Activated CD8-positive, alpha-beta memory T cell treated with anti-CD3 and anti-CD28 coated beads for 1 hour (primary cell): ENCODE measurements at regions not wholly inside any gene's neighbourhood (a gene's known extent, or its start where the extent isn't known, plus 50 kb on each side); places are given as distances from the start of the nearest gene placed in this dataset.

Experiments
- DNase-seq, 2 donors: peaks; one replicate each; pipeline ENCODE4 v3.0.0-alpha.2; 2020; ENCODE audit warnings: low read depth in 1 of 2; ENCODE audit errors: extremely low read depth in 1 of 2

DNA sequence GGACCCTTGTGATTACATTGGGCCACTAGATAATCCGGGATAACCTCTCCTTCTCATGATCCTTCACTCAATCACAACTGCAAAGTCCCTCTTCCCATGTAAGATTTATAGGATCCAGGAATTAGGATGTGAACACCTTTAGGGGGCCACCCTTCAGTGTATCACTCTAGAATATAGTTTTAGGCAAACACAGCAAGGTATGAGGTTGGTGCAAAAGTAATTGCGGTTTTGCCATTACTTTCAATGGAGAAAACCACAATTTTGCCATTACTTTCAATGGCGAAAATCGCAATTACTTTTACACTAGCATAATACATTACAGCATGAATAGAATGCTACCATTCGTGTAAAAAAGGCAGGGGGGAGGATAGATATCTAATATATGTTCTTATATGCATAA is 104.0 kb downstream of the BAMBI start:
- no peak for DNase-seq

GRCh38 chr10:28783087-28783486 is 105.8 kb downstream of the BAMBI start:
- DNase-seq, result no peak

- no peak for DNase-seq
These were observed 107.7 kb downstream of the BAMBI start for GRCh38 chr10:28785018-28785417.

DNA sequence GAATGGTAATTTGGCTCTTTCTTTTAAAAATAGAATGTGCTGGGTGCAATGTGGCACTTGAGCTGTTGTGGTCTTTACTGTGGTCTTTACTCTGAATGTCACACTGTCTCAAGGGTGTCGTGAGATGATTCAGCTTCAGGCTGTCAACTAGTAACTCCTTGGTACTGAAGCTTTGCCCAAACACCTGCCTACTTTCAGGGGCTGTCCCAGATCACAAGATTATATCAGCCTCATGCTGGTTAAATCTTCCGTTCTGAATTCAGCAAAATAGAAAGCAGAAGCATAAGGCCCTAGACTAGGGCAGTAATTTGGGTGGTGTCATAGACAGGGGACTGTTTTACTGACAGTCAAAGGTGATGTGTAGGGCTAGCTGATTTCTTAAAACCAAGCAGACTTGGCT is 110.9 kb downstream of the BAMBI start:
- DNase-seq, result no peak

- DNase-seq, result no peak
These were observed 111.4 kb downstream of the BAMBI start for GRCh38 chr10:28788762-28789161.

- DNase-seq, result no peak
These were observed 112.8 kb downstream of the BAMBI start for GRCh38 chr10:28790146-28790545.

DNA sequence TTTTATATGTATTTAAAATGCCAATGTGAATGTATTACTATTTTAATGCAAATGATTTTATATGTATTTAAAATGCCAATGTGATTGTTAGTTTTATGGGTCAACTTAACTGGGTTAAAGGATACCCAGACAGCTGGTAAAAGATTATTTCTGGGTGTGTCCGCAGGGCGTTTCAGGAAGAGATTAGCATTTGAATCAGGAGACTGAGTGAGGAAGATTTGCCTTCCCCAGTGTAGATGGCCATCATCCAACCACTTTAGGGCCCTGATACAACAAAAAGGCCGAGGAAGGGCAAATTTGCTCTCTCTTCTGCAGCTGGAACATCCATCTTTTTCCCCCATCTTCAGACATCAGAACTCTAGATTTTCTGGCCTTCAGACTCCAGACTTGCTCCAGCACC is 116.2 kb downstream of the BAMBI start:
- DNase-seq, result no peak

- DNase-seq, result no peak
These were observed 117.7 kb downstream of the BAMBI start for GRCh38 chr10:28794986-28795385.

- no peak for DNase-seq
These were observed 119.5 kb downstream of the BAMBI start for GRCh38 chr10:28796606-28797512.

DNA sequence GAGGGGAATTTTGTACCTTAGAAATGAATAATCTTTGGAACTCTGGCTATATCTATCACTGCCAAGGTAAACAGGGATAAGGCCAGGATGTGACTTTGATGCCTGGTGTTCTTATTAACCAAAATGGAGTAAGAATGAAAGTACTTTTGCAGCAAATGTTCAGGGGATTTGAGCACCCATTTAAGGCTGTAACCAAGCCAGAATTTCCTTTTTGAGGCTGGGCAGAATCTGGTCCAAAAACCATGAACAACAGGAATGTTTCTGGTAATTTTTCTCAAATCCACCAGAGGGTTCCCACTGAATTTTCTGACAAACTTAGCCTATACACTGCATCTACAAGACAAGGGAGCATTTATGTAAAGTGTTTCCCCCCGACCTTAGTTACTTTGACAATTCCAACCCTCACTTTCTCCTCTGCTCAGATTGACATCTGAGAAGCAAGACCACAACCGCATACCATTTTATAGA is 120.6 kb downstream of the BAMBI start:
- DNase-seq, result no peak

- no peak for DNase-seq
These were observed 121.2 kb downstream of the BAMBI start for GRCh38 chr10:28798428-28798955.

DNA sequence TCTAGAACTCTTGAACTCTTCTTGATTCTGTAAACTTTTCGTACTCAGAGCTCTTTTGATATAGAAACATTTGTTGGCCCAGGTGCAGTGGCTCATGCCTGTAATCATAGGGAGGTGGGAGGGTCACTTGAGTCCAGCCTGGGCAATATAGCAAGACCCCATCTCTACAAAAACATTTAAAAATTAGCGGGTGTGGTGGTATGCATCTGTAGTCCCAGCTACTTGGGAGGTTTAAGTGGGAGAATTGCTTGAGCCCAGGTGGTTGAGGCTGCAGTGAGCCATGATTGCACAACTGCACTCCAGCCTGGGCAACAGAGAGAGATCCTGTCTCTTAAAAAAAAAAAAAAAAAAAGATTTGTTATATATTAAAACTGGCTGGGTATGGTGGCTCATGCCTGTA is 121.6 kb downstream of the BAMBI start:
- no peak for DNase-seq

DNA sequence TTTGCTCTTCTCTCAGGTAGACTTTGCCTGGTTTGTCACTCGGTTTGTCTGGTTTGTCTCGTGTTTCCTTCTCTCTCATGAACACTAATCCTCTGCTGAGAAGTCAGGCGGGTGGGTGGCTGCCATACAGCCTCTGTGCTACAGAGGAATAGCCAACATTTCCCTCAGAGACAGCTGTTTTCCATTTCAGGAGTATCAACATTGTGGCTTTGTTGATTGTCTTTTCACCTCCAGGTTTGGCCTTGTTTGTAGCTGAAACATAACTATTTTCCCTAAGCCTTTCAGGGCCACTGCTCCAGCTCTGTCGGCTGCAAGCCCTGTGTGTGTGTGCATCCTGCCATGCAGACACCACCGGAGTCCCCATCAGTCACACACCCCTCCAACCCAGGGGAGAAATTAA is 122.8 kb downstream of the BAMBI start:
- DNase-seq, result no peak

GRCh38 chr10:28801247-28801646 is 123.9 kb downstream of the BAMBI start:
- DNase-seq, result no peak

- DNase-seq, result no peak
These were observed 124.5 kb downstream of the BAMBI start for GRCh38 chr10:28801869-28802268.

DNA sequence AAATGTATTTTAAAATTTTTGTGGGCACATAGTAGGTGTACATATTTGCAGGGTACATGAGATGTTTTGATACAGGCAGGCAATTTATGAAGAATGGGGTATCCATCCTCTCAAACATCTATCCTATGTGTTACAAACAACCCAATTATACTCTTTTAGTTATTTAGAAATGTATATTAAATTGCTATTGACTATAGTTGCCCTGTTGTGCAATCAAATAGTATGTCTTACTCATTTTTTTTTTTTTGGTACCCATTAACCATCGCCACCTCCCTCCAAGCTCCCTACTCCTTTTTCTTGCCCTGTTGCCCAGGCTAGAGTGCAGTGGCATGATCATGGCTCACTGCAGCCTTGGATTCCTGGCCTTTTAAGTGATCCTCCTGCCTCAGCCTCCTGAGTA is 128.1 kb downstream of the BAMBI start:
- DNase-seq, result no peak

DNA sequence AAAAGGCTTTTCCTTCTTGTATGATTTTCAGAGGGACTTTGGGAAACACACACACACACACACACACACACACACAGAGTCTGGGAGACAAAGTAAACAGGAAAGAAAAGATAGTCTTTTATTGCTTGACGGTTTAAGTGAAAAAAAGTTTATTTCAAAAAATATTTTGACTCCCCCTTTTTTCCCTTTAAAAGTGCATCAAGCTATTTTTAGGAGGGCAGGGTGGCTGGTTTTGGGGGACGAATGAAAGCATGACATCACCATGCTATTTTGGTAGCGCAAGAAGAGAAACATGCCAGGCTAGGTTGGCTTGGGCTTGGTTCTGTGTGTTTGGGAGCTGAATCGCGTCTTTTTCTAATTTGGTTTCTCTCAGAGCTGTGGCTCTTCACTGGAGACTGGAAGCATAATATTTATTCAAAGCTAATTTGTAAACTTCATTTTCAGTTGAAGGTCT is 129.2 kb downstream of the BAMBI start:
- no peak for DNase-seq

GRCh38 chr10:28806951-28807759 is 129.8 kb downstream of the BAMBI start:
- DNase-seq, result no peak

- DNase-seq, result no peak
These were observed 130.7 kb downstream of the BAMBI start for GRCh38 chr10:28807760-28808613.

DNA sequence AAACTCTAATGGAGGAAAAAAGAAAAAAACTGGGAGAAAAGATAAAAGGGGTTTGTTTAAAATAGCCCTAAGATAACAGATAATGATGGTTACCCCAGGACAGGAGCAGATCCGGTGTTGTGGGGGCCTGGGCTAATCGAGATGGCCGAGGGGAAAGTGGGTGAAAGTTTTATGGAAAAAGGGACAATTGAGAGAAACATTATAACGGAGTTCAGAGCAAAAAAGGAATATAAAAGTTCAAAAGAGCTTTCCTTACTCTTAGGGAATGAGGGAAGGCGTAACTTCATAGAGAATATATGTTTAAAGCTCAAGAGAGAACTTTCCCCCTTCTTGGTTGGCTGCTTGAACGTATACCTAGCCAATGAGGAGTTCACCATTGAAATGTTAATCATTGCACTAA is 131.4 kb downstream of the BAMBI start:
- DNase-seq, result no peak
